OCI-LY3 (cell line): ENCODE measurements at regions not wholly inside any gene's neighbourhood (a gene's known extent, or its start where the extent isn't known, plus 50 kb on each side); places are given as distances from the start of the nearest gene placed in this dataset.

Experiments
- H2AFZ ChIP-seq: fragments of 200-600, 300-600 bp; shearing (Covaris generic); 2 replicates; pipeline ENCODE4 v1.6.0; 2014; ENCODE audit warnings: antibody characterized with exemption, low read depth, low read length
- H3K27ac ChIP-seq: fragments of 200-600, 300-600 bp; sonication (generic); 2 replicates; pipeline ENCODE4 v1.5.1; 2014; ENCODE audit warnings: mild to moderate bottlenecking, low read length, moderate library complexity, mixed read lengths
- H3K27me3 ChIP-seq: fragments of 200-600, 300-600 bp; sonication (generic); 2 replicates; pipeline ENCODE4 v1.6.1; 2014; ENCODE audit warnings: low read depth, low read length, mixed read lengths
- H3K36me3 ChIP-seq: fragments of 200-600, 300-600 bp; sonication (generic); replicated peaks from 2 replicates; pipeline ENCODE3; 2014; ENCODE audit warnings: low read depth, low read length, mixed read lengths
- H3K4me1 ChIP-seq: fragments of 300-600, 200-600 bp; sonication (generic); 2 replicates; pipeline ENCODE4 v1.6.1; 2014; ENCODE audit warnings: low read length, mixed read lengths
- H3K4me2 ChIP-seq: fragments of 200-600, 300-600 bp; sonication (generic); 2 replicates; pipeline ENCODE4 v1.6.1; 2014; ENCODE audit warnings: low read length, mixed read lengths
- H3K4me3 ChIP-seq: fragments of 300-600, 200-600 bp; sonication (generic); 2 replicates; pipeline ENCODE4 v1.5.1; 2014; ENCODE audit warnings: antibody characterized with exemption, mild to moderate bottlenecking, low read length, moderate library complexity
- H3K79me2 ChIP-seq: fragments of 300-600, 200-600 bp; shearing (Covaris generic); 2 replicates; pipeline ENCODE4 v1.6.1; 2014; ENCODE audit warnings: mild to moderate bottlenecking, low read length, mixed read lengths
- H3K9ac ChIP-seq: fragments of 300-600, 200-600 bp; shearing (Covaris generic); 2 replicates; pipeline ENCODE4 v1.6.0; 2014; ENCODE audit warnings: mild to moderate bottlenecking, low read length, moderate library complexity
- H3K9me3 ChIP-seq: fragments of 200-600, 300-600 bp; shearing (Covaris generic); 2 replicates; pipeline ENCODE4 v1.6.1; 2014; ENCODE audit warnings: low read length, mixed read lengths; ENCODE audit not compliant: insufficient read depth
- H4K20me1 ChIP-seq: fragments of 200-600, 300-600 bp; sonication (generic); 2 replicates; pipeline ENCODE4 v1.6.1; 2016; ENCODE audit warnings: low read length, mixed read lengths; ENCODE audit not compliant: insufficient read depth
- EZH2phosphoT487 ChIP-seq: fragments of 200-600 bp; shearing (Covaris generic); IDR thresholded peaks from 2 replicates; pipeline ENCODE4 v1.6.1; 2018; ENCODE audit warnings: antibody characterized with exemption, mixed run types, low read depth
- TF ChIP-seq, protein P1 (sequence below): fragments of 200-600, 300-600 bp; sonication (generic); IDR thresholded peaks from 2 replicates; pipeline ENCODE4 v1.5.1; 2014; ENCODE audit warnings: antibody characterized with exemption, low read length, low read depth

DNA sequence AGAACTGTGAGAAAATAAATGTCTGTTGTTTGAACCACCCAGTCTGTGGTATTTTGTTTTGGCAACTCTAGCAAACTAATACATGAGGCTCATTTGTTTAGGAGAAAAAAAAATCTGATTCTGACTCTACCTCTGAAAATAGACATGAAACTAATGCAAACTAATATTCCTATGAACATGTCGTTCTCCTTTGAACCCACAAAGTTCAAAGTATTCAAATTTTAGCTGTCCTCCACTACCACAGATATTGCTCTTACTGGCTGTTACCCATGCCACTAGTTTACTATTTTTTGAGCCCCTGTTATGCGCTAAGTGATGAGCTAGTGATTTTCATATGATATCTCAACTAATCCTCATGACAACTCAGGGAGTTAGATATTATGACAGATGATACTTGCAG is 58.8 kb upstream of the ZNF804B start:
- Histone ChIP-seq H3K9ac (no peak overlapping the region), H4K20me1 (no peaks in the 10 kb centered on the region), H3K4me3 (no peak overlapping the region), H3K79me2 (no peaks in the 10 kb centered on the region), H3K4me2 (no peak overlapping the region), H3K9me3 (no peaks in the 10 kb centered on the region), H2AFZ (no peak overlapping the region), H3K4me1 (no peaks in the 10 kb centered on the region), H3K27ac (no peak overlapping the region), H3K27me3 (no peaks in the 10 kb centered on the region), H3K36me3 (no peaks in the 10 kb centered on the region)
- TF ChIP-seq, protein P1, sequence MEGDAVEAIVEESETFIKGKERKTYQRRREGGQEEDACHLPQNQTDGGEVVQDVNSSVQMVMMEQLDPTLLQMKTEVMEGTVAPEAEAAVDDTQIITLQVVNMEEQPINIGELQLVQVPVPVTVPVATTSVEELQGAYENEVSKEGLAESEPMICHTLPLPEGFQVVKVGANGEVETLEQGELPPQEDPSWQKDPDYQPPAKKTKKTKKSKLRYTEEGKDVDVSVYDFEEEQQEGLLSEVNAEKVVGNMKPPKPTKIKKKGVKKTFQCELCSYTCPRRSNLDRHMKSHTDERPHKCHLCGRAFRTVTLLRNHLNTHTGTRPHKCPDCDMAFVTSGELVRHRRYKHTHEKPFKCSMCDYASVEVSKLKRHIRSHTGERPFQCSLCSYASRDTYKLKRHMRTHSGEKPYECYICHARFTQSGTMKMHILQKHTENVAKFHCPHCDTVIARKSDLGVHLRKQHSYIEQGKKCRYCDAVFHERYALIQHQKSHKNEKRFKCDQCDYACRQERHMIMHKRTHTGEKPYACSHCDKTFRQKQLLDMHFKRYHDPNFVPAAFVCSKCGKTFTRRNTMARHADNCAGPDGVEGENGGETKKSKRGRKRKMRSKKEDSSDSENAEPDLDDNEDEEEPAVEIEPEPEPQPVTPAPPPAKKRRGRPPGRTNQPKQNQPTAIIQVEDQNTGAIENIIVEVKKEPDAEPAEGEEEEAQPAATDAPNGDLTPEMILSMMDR, result no peak
- no peak for TF ChIP-seq EZH2phosphoT487

DNA sequence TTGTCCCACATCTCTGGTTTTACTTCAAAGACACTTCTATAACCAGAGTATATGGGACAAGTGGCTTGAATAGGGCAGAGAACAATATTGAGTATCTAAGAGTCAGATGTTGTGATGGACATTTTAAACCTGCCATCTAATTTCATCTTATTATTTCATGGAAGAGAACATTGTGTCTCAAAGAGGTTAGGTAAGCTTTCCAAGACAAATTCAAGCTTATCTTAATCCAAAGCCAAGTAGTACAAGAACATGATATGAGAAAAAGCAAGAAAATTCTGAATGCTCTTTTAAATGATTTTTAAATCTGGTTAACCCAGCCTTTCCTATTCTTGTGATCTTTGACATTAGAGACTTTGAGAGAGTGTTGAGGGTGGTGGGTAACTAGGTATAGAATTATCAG is 65.3 kb upstream of the ZNF804B start:
- no peaks in the 10 kb centered on the region for H3K4me1 ChIP-seq
- no peaks in the 10 kb centered on the region for H3K79me2 ChIP-seq
- TF ChIP-seq, protein P1, result no peak
- no peak for TF ChIP-seq EZH2phosphoT487
- no peak overlapping the region for H3K4me3 ChIP-seq
- no peaks in the 10 kb centered on the region for H4K20me1 ChIP-seq
- no peak overlapping the region for H3K9ac ChIP-seq
- H3K9me3 ChIP-seq, result no peaks in the 10 kb centered on the region
- no peaks in the 10 kb centered on the region for H3K27me3 ChIP-seq
- no peak overlapping the region for H3K4me2 ChIP-seq
- no peak overlapping the region for H3K27ac ChIP-seq
- H3K36me3 ChIP-seq, result no peaks in the 10 kb centered on the region
- no peak overlapping the region for H2AFZ ChIP-seq

DNA sequence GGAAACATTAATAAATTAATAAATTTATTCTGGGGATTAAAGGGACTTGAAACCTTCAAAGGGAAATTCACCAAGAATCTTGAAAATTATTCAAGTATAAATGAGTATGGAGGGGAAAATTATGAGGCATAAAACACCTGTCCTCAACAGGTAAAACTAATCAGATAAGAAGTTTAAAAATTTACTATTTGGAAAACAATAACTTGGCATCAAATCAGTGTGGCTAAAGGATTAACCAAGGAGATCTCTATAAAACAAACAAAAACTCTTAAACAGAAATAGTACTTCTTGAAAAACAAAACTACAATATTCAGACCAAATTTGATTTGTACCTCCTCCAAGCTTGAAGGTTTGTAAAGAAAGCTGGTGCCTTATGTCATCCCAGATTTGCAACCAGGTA is 66.4 kb upstream of the ZNF804B start:
- no peaks in the 10 kb centered on the region for H3K27me3 ChIP-seq

DNA sequence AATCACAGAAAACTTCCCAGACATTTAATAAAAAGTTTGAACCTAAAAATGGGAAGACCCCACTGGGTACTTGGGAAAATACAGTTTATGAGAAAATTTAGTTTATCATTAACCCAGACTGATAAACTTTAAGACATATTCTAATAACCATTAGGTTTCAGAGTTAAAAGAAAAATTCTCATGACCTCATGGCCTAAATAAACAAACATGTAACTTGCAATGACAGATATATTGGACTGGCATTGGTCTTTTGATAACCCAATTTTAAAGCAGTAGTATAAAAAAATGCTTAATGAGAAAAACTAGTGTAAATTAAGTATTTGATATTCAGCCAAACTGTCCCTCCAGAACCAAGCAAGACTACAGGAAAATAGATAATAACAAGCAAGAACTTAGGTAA is 67.0 kb upstream of the ZNF804B start:
- TF ChIP-seq, protein P1, result no peak
- no peak for TF ChIP-seq EZH2phosphoT487
- Histone ChIP-seq H3K9ac (no peak overlapping the region), H3K4me1 (no peaks in the 10 kb centered on the region), H4K20me1 (no peaks in the 10 kb centered on the region), H3K79me2 (no peaks in the 10 kb centered on the region), H3K4me3 (no peak overlapping the region), H2AFZ (no peak overlapping the region), H3K27ac (no peak overlapping the region), H3K9me3 (no peaks in the 10 kb centered on the region), H3K4me2 (no peak overlapping the region), H3K36me3 (no peaks in the 10 kb centered on the region), H3K27me3 (no peaks in the 10 kb centered on the region)

More for the DNA sequence above, 66.4 kb upstream of the ZNF804B start:
- Histone ChIP-seq H3K4me1 (no peaks in the 10 kb centered on the region), H3K4me3 (no peak overlapping the region), H2AFZ (no peak overlapping the region), H3K36me3 (no peaks in the 10 kb centered on the region), H3K27ac (no peak overlapping the region), H3K9ac (no peak overlapping the region), H3K4me2 (no peak overlapping the region), H3K79me2 (no peaks in the 10 kb centered on the region), H3K9me3 (no peaks in the 10 kb centered on the region), H4K20me1 (no peaks in the 10 kb centered on the region)
- TF ChIP-seq, protein P1, result no peak
- TF ChIP-seq EZH2phosphoT487, result no peak
